Panc1 (cell line): ENCODE measurements at regions not wholly inside any gene's neighbourhood (a gene's known extent, or its start where the extent isn't known, plus 50 kb on each side); places are given as distances from the start of the nearest gene placed in this dataset.

Experiments used
- ATAC-seq: fragments of 200-7000 bp; cut with Tn5 transposase; 2 replicates; pipeline ENCODE4 v1.9.1; 2020; ENCODE audit warnings: mild to moderate bottlenecking, moderate library complexity
- BruUV-seq: library from RNA; stranded (reverse); fragments of 400-500 nt; replicated peaks from 2 replicates; lab custom pipeline; 2021; lab: Mats Ljungman, UMichigan
- CTCF ChIA-PET: fragments of 300-600 bp; sonication (Branson Sonifier 250); formaldehyde crosslinking; loops from one replicate; lab custom pipeline; 2022; ENCODE audit warnings: antibody characterized with exemption; lab: Charles Lee
- POLR2A ChIA-PET: fragments of 300-600 bp; sonication (Branson Sonifier 250); formaldehyde crosslinking; loops from one replicate; lab custom pipeline; 2022; ENCODE audit warnings: antibody characterized with exemption; lab: Charles Lee
- DNase-seq: peaks from one replicate; pipeline ENCODE4 v3.0.0-alpha.2; 2010; ENCODE audit warnings: low read depth, low spot score
- H3K27ac ChIP-seq: 2 replicates; pipeline ENCODE4 v1.5.1; 2011; ENCODE audit warnings: mild to moderate bottlenecking, low read length, inconsistent platforms
- H3K27me3 ChIP-seq: fragments of 200-500 bp; sonication (Bioruptor generic); 2 replicates; pipeline ENCODE4 v1.6.0; 2014; ENCODE audit warnings: low read length, inconsistent platforms; ENCODE audit not compliant: control insufficient read depth, insufficient read depth
- H3K36me3 ChIP-seq: fragments of 200-500 bp; sonication (Bioruptor generic); 2 replicates; pipeline ENCODE4 v1.5.1; 2014; ENCODE audit warnings: inconsistent platforms, mild to moderate bottlenecking, low read length, moderate library complexity; ENCODE audit not compliant: control insufficient read depth, insufficient read depth
- H3K4me1 ChIP-seq: 2 replicates; pipeline ENCODE4 v1.5.1; 2011; ENCODE audit warnings: inconsistent platforms, mild to moderate bottlenecking, low read length, moderate library complexity; ENCODE audit not compliant: control insufficient read depth, insufficient read depth
- H3K4me3 ChIP-seq, 2 experiments: 2 replicates each; pipeline ENCODE4 v1.5.1; 2011 to 2012; ENCODE audit warnings: low read depth in 2 of 2, low read length in 2 of 2, mild to moderate bottlenecking in 2 of 2, inconsistent platforms in 1 of 2, moderate library complexity in 1 of 2
- H3K9me3 ChIP-seq: fragments of 200-500 bp; sonication (Bioruptor generic); 2 replicates; pipeline ENCODE4 v1.5.1; 2014; ENCODE audit warnings: low read depth, mild to moderate bottlenecking, inconsistent platforms, low read length, moderate library complexity; ENCODE audit not compliant: control insufficient read depth, insufficient read depth
- POLR2AphosphoS5 ChIP-seq: IDR thresholded peaks from 2 replicates; pipeline ENCODE4 v1.6.1; 2012; ENCODE audit warnings: mild to moderate bottlenecking, low read depth, low read length, moderate library complexity
- REST ChIP-seq, 2 experiments: IDR thresholded peaks; 2 replicates each; pipeline ENCODE4 v1.6.1; 2011 to 2012; ENCODE audit warnings: low read depth in 2 of 2, control low read depth in 1 of 2, low read length in 1 of 2, mild to moderate bottlenecking in 1 of 2, moderate library complexity in 1 of 2; ENCODE audit not compliant: insufficient read depth in 1 of 2
- SIN3A ChIP-seq: IDR thresholded peaks from 2 replicates; pipeline ENCODE4 v1.6.1; 2012; ENCODE audit warnings: low read depth, mild to moderate bottlenecking, low read length, moderate library complexity, borderline replicate concordance; ENCODE audit not compliant: insufficient read depth
- TCF7L2 ChIP-seq: IDR thresholded peaks from 2 replicates; pipeline ENCODE4 v1.6.1; 2011; ENCODE audit warnings: mild to moderate bottlenecking, low read depth, low read length, inconsistent platforms
- in situ Hi-C: cut with HindIII; loops from 2 replicates; pipeline ENCODE4 v1.10.0; 2016; ENCODE audit warnings: low sequenced_read_pairs, low pct_unique_long_range_greater_than_20kb
- intact Hi-C: fragments of 100-400 bp; cut with micrococcal nuclease; formaldehyde crosslinking; loops from one replicate; pipeline ENCODE4 v1.10.0; 2022; ENCODE audit not compliant: unreplicated experiment
- TF ChIP-seq, protein P1 (sequence below): fragments of 450-650 bp; IDR thresholded peaks from 2 replicates; pipeline ENCODE4 v1.5.1; 2017; ENCODE audit warnings: mild to moderate bottlenecking

- Histone ChIP-seq H3K9me3 (no peaks in the 10 kb centered on the region), H3K4me3 (no peak overlapping the region), H3K4me1 (no peaks in the 10 kb centered on the region), H3K27me3 (no peaks in the 10 kb centered on the region), H3K36me3 (no peaks in the 10 kb centered on the region), H3K27ac (no peak overlapping the region)
- CTCF ChIA-PET = no interaction called here
- DNase-seq (no peak), ATAC-seq (no peak)
- BruUV-seq = no TSS peak
- in situ Hi-C loops = no loop called here
- POLR2A ChIA-PET = no interaction called here
- intact Hi-C loops = no loop called here
- TF ChIP-seq SIN3A (no peak), POLR2AphosphoS5 (no peak), REST (IDR thresholded peaks at IDR 0.05; ENCODE audit: insufficient read depth in 1 of 2, low read depth in 2 of 2, low read length in 1 of 2) (no peak), TCF7L2 (no peak)
- TF ChIP-seq, protein P1, sequence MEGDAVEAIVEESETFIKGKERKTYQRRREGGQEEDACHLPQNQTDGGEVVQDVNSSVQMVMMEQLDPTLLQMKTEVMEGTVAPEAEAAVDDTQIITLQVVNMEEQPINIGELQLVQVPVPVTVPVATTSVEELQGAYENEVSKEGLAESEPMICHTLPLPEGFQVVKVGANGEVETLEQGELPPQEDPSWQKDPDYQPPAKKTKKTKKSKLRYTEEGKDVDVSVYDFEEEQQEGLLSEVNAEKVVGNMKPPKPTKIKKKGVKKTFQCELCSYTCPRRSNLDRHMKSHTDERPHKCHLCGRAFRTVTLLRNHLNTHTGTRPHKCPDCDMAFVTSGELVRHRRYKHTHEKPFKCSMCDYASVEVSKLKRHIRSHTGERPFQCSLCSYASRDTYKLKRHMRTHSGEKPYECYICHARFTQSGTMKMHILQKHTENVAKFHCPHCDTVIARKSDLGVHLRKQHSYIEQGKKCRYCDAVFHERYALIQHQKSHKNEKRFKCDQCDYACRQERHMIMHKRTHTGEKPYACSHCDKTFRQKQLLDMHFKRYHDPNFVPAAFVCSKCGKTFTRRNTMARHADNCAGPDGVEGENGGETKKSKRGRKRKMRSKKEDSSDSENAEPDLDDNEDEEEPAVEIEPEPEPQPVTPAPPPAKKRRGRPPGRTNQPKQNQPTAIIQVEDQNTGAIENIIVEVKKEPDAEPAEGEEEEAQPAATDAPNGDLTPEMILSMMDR = no peak
These were observed 288.6 kb upstream of the CCL2 start for GRCh38 chr17:33966410-33967059.

DNA sequence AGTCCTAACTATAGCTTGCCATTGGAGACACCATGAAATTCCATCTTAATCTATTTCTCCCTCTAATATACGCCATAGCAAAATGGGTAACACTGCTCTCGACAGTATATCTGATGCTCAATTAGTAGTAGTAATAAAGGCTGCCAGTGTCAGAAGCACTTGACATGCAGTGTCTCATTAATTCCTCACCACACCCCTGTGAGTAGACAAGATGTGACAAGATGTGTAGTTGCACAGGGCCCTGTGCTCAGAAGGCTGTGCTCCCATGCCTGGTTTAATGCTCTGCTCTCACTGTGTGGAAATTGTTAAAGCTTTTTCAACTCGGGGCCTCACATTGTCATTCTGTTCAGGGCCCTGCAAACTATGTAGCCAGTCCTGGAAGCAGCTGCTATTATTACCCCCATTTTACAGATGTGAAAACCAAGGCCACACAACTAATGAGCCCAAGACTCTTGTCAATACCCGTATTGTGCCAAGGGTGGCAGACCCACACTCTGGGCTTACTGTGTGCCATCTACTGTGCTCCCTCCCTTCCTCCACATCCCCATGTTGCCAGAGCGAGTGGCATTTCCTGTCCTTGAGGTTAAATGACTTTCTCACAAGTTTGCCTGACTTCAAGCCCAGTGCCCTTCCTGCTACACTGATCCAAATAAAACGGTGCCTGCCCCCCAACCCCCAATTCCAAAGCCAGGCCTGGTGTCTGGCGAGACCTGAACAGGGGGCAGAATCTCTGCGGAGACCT lies 287.3 kb upstream of the CCL2 start:
- CTCF ChIA-PET = no interaction called here
- no peak for ATAC-seq
- Histone ChIP-seq H3K4me3 (no peak overlapping the region), H3K36me3 (no peaks in the 10 kb centered on the region), H3K9me3 (no peaks in the 10 kb centered on the region), H3K27ac (no peak overlapping the region), H3K27me3 (0 out of 2 replicates have a peak, but pooled peaks cover 2% of the 10 kb centered on the region), H3K4me1 (no peaks in the 10 kb centered on the region)
- in situ Hi-C loops = no loop called here
- BruUV-seq = no TSS peak
- intact Hi-C loops = no loop called here
- no peak for DNase-seq
- POLR2A ChIA-PET = no interaction called here
- TF ChIP-seq SIN3A (no peak), REST (IDR thresholded peaks at IDR 0.05; ENCODE audit: insufficient read depth in 1 of 2, low read depth in 2 of 2, low read length in 1 of 2) (no peak), POLR2AphosphoS5 (no peak), TCF7L2 (no peak)
